Uterus (tissue), 3 donors: ENCODE measurements at regions not wholly inside any gene's neighbourhood (a gene's known extent, or its start where the extent isn't known, plus 50 kb on each side); places are given as distances from the start of the nearest gene placed in this dataset.

Experiments used
- DNase-seq, 2 donors: peaks; one replicate each; pipeline ENCODE4 v3.0.0-alpha.2; 2019 to 2020
- H3K27ac ChIP-seq, 2 donors: fragments of 200-600 bp; sonication (generic); 1 replicate in 1 of 2; 2 replicates in 1 of 2; pipeline ENCODE4 v1.5.1; 2016 to 2018
- H3K27me3 ChIP-seq, 2 donors: fragments of 200-600 bp; sonication (generic); one replicate each; pipeline ENCODE4 v1.5.1; 2018 to 2019; ENCODE audit warnings: control low read depth in 1 of 2
- H3K36me3 ChIP-seq, 2 donors: fragments of 200-600 bp; sonication (generic); one replicate each; pipeline ENCODE4 v1.5.1; 2019; ENCODE audit warnings: control low read depth in 1 of 2
- H3K4me1 ChIP-seq, 2 donors: fragments of 200-600 bp; sonication (generic); one replicate each; pipeline ENCODE4 v1.5.1; 2018 to 2019; ENCODE audit warnings: control low read depth in 1 of 2
- H3K4me3 ChIP-seq, 2 donors: fragments of 200-600 bp; sonication (generic); 1 replicate in 1 of 2; 2 replicates in 1 of 2; pipeline ENCODE4 v1.5.1; 2018 to 2019; ENCODE audit warnings: mild to moderate bottlenecking in 1 of 2
- H3K9me3 ChIP-seq, 2 donors: fragments of 200-600 bp; sonication (generic); one replicate each; pipeline ENCODE4 v1.5.1; 2019; ENCODE audit warnings: control low read depth in 1 of 2
- CTCF ChIP-seq, 4 experiments: fragments of 200-600 bp in 2 of 4; fragments of 450-650 bp in 2 of 4; sonication (generic) in 2 of 4; IDR thresholded peaks; one replicate each; pipeline ENCODE4 v1.5.1; 2016 to 2019; ENCODE audit warnings: antibody characterized with exemption in 4 of 4, mild to moderate bottlenecking in 2 of 4, moderate library complexity in 1 of 4
- POLR2A ChIP-seq, 2 donors: fragments of 450-650 bp; IDR thresholded peaks; one replicate each; pipeline ENCODE4 v1.6.1; 2016; ENCODE audit warnings: antibody characterized with exemption in 2 of 2, mild to moderate bottlenecking in 1 of 2, moderate library complexity in 1 of 2
- intact Hi-C: fragments of 100-400 bp; cut with DNase I; formaldehyde crosslinking; loops from one replicate; pipeline ENCODE4 v1.15.1; 2023; ENCODE audit warnings: low total_unique reads
- donor health status: DM: yes; HTN: yes; CAD: no.

DNA sequence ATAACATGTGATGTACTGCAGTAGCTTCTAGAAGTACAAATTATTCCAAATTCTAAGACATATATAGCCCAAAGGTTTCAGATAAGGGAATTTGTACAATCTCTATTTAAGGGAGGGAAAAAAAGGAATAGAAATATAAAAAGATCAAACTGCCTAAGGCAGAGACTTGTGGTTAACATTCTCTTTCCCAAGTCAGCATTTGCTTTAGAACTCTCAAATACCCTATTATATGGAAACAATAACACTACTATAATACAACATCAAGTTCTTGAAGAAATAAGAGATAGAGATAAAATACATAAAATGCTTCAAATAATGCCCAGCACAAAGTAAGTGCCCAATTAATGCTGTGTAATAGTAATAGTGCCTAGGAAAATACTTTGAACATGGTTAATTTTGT, 123.1 kb downstream of the CRPPA start:
- intact Hi-C loops = no loop called here

DNA sequence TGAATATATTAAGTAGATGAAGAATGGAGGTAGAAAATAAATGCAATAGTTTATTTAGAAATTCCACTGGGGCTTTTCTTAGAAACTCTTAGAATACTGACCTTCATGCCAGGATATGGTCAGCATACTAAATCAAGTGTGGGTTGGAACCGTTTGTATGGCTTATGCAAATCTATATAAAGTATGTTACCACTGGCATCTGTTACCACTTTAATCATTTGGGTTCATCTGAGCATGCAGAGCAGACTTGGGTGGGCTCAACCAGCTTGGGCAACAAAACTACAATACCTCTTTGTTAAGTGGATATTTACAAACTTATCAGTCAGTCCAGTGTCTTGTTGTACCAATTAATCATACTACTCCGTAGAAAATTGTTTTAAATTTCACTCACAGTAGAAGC, 125.8 kb downstream of the CRPPA start:
- TF ChIP-seq CTCF (IDR thresholded peaks at IDR 0.05) = no peak
- TF ChIP-seq POLR2A (IDR thresholded peaks at IDR 0.05) = no peak
- DNase-seq = no peak
- intact Hi-C loops = no loop called here

More for the DNA sequence above, 123.1 kb downstream of the CRPPA start:
- no peaks in the 10 kb centered on the region for H3K36me3 ChIP-seq
- H3K9me3 ChIP-seq = no peaks in the 10 kb centered on the region
- H3K4me1 ChIP-seq = no peaks in the 10 kb centered on the region
- no peak overlapping the region for H3K27ac ChIP-seq
- H3K4me3 ChIP-seq = no peak overlapping the region
- no peaks in the 10 kb centered on the region for H3K27me3 ChIP-seq
- TF ChIP-seq POLR2A (IDR thresholded peaks at IDR 0.05) (no peak), CTCF (IDR thresholded peaks at IDR 0.05) (no peak)
- no peak for DNase-seq

DNA sequence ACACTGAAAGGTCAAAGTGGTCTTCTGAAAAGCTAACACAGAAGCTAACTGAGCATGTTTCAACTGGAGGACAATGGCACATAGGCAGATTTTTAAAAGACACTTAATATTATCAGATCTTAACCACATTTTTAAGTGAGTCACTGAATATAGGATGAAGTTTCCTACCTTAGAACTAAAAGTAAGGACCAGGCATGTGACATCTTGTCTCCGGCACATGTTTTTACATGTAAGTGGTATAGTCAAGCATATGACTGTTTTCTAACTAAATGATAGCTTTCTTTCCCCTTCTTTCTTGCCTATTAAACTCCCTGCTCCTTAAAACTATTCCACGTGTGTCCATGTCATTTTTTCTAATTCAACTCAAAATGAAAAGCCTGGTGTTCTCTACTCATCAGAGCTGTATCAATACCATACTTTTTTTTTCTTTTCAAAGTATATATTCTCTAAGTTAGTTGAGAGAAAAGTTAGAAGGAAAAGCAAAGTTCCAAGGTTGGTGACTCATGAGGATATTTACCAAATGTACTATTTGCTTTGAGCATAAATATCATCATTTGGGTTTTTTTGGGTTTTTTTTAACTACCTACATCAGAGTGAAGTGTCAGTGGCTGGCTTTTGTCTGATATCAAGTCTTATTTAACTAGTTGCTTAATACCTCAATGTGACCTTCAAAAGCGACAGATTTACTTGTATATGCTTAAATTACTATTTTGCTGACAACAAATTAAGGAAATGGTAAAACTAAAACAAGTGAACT, 127.5 kb downstream of the CRPPA start:
- no peaks in the 10 kb centered on the region for H3K27me3 ChIP-seq
- no peak for DNase-seq
- intact Hi-C loops = no loop called here
- no peaks in the 10 kb centered on the region for H3K4me1 ChIP-seq
- H3K9me3 ChIP-seq = no peaks in the 10 kb centered on the region
- no peak overlapping the region for H3K27ac ChIP-seq
- H3K4me3 ChIP-seq = no peak overlapping the region
- TF ChIP-seq CTCF (IDR thresholded peaks at IDR 0.05) (no peak), POLR2A (IDR thresholded peaks at IDR 0.05) (no peak)
- H3K36me3 ChIP-seq = no peaks in the 10 kb centered on the region

More for the DNA sequence above, 125.8 kb downstream of the CRPPA start:
- Histone ChIP-seq H3K9me3 (no peaks in the 10 kb centered on the region), H3K27me3 (no peaks in the 10 kb centered on the region), H3K36me3 (no peaks in the 10 kb centered on the region), H3K4me1 (no peaks in the 10 kb centered on the region), H3K27ac (no peak overlapping the region), H3K4me3 (no peak overlapping the region)

GRCh38 chr7:16284581-16284980, 136.8 kb downstream of the CRPPA start:
- Histone ChIP-seq H3K36me3 (no peaks in the 10 kb centered on the region), H3K9me3 (no peaks in the 10 kb centered on the region), H3K4me3 (no peak overlapping the region), H3K27me3 (no peaks in the 10 kb centered on the region), H3K4me1 (no peaks in the 10 kb centered on the region), H3K27ac (no peak overlapping the region)
- no peak for DNase-seq
- intact Hi-C loops = no loop called here
- TF ChIP-seq CTCF (IDR thresholded peaks at IDR 0.05) (no peak), POLR2A (IDR thresholded peaks at IDR 0.05) (no peak)

DNA sequence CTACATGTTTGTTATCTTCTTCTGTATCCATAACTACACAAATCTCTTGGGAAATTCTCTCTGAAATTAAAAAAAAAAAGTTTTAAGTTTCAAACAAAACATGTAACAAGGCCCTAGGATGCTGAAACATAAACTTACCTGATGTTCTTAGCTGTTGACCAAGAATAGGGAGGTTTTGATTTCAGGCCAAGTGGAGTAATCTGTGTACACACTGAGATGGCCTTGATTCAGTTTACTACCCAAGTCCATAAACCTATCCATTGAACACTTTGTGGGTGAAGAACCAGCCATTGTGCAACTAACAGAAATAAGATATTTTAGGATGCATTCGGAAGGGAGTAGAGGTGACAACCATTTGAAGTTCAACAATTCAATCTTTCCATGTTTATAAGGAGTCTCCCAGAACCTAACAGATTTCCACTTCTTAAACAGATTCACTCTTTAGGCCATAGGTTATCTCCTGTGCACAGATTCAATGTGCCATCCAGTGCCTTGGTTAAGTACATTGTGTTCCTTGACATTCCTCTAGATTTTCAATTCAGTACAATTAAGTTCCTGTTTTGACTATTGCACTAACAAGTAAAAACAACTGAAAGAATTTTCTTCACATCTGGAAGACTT, 143.1 kb downstream of the CRPPA start:
- Histone ChIP-seq H3K4me1 (no peaks in the 10 kb centered on the region), H3K27ac (no peak overlapping the region), H3K27me3 (no peaks in the 10 kb centered on the region), H3K4me3 (no peak overlapping the region), H3K9me3 (no peaks in the 10 kb centered on the region), H3K36me3 (no peaks in the 10 kb centered on the region)
- intact Hi-C loops = no loop called here
- TF ChIP-seq CTCF (IDR thresholded peaks at IDR 0.05) (no peak), POLR2A (IDR thresholded peaks at IDR 0.05) (no peak)
- no peak for DNase-seq
